ENCODE measurements at regions not wholly inside any gene's neighbourhood (a gene's known extent, or its start where the extent isn't known, plus 50 kb on each side); places are given as distances from the start of the nearest gene placed in this dataset.

GRCh38 chr15:46409841-46410301 is 775.0 kb downstream of the SQOR start:
- DNase-seq (ENCODE audit: low read depth in 2 of 2, low spot score in 1 of 2) = no peak

GRCh38 chr15:46410705-46411104 is 775.9 kb downstream of the SQOR start:
- no peak for DNase-seq (ENCODE audit: low read depth in 2 of 2, low spot score in 1 of 2)

- DNase-seq (ENCODE audit: low read depth in 2 of 2, low spot score in 1 of 2) = no peak
Measured at GRCh38 chr15:46411900-46412299, 777.1 kb downstream of the SQOR start.

- no peak for DNase-seq (ENCODE audit: low read depth in 2 of 2, low spot score in 1 of 2)
Measured at GRCh38 chr15:46413799-46414198, 779.0 kb downstream of the SQOR start.

- DNase-seq (ENCODE audit: low read depth in 2 of 2, low spot score in 1 of 2) = no peak
Measured at GRCh38 chr15:46416544-46416943, 781.7 kb downstream of the SQOR start.

GRCh38 chr15:46420990-46421389 is 786.2 kb downstream of the SQOR start:
- no peak for DNase-seq (ENCODE audit: low read depth in 2 of 2, low spot score in 1 of 2)

- no peak for DNase-seq (ENCODE audit: low read depth in 2 of 2, low spot score in 1 of 2)
Measured at GRCh38 chr15:46441294-46442062, 806.6 kb downstream of the SQOR start.

- no peak for DNase-seq (ENCODE audit: low read depth in 2 of 2, low spot score in 1 of 2)
Measured at GRCh38 chr15:46442184-46442583, 807.4 kb downstream of the SQOR start.

GRCh38 chr15:46442901-46443590 is 808.2 kb downstream of the SQOR start:
- DNase-seq (ENCODE audit: low read depth in 2 of 2, low spot score in 1 of 2) = no peak

- no peak for DNase-seq (ENCODE audit: low read depth in 2 of 2, low spot score in 1 of 2)
Measured at GRCh38 chr15:46450112-46450809, 815.4 kb downstream of the SQOR start.

GRCh38 chr15:46450810-46451182 is 816.0 kb downstream of the SQOR start:
- no peak for DNase-seq (ENCODE audit: low read depth in 2 of 2, low spot score in 1 of 2)

GRCh38 chr15:46452297-46452820 is 817.5 kb downstream of the SQOR start:
- DNase-seq (ENCODE audit: low read depth in 2 of 2, low spot score in 1 of 2) = no peak

GRCh38 chr15:46456456-46456855 is 821.6 kb downstream of the SQOR start:
- DNase-seq (ENCODE audit: low read depth in 2 of 2, low spot score in 1 of 2) = no peak

- DNase-seq (ENCODE audit: low read depth in 2 of 2, low spot score in 1 of 2) = no peak
Measured at GRCh38 chr15:46460431-46461094, 825.7 kb downstream of the SQOR start.

GRCh38 chr15:46461416-46461815 is 826.6 kb downstream of the SQOR start:
- no peak for DNase-seq (ENCODE audit: low read depth in 2 of 2, low spot score in 1 of 2)

- DNase-seq (ENCODE audit: low read depth in 2 of 2, low spot score in 1 of 2) = no peak
Measured at GRCh38 chr15:46467041-46467440, 832.2 kb downstream of the SQOR start.

GRCh38 chr15:46471096-46471495 is 836.3 kb downstream of the SQOR start:
- DNase-seq (ENCODE audit: low read depth in 2 of 2, low spot score in 1 of 2) = no peak

GRCh38 chr15:46489276-46489675 is 854.4 kb downstream of the SQOR start:
- DNase-seq (ENCODE audit: low read depth in 2 of 2, low spot score in 1 of 2) = no peak

- DNase-seq (ENCODE audit: low read depth in 2 of 2, low spot score in 1 of 2) = no peak
Measured at GRCh38 chr15:46496491-46497115, 861.8 kb downstream of the SQOR start.

GRCh38 chr15:46502667-46503066 is 867.8 kb downstream of the SQOR start:
- DNase-seq (ENCODE audit: low read depth in 2 of 2, low spot score in 1 of 2) = no peak

GRCh38 chr15:46518381-46518780 is 883.6 kb downstream of the SQOR start:
- no peak for DNase-seq (ENCODE audit: low read depth in 2 of 2, low spot score in 1 of 2)
